BLaER1 treated with 17β-estradiol and CSF1 and Interleukin-3, amounts not matched to agents 10 nM and 100 nM (cell line): ENCODE measurements at regions not wholly inside any gene's neighbourhood (a gene's known extent, or its start where the extent isn't known, plus 50 kb on each side); places are given as distances from the start of the nearest gene placed in this dataset.

ENCODE experiments used
- H3K27ac ChIP-seq, 11 experiments: shearing (Covaris generic); formaldehyde crosslinking; 2 replicates each; pipeline ENCODE4 v1.8.1; 2022
- H3K27me3 ChIP-seq, 11 experiments: shearing (Covaris generic); formaldehyde crosslinking; 2 replicates each; pipeline ENCODE4 v1.8.1; 2022
- H3K36me3 ChIP-seq, 11 experiments: shearing (Covaris generic); formaldehyde crosslinking; 2 replicates each; pipeline ENCODE4 v1.8.1; 2022
- H3K4me1 ChIP-seq, 10 experiments: shearing (Covaris generic); formaldehyde crosslinking; 2 replicates each; pipeline ENCODE4 v1.8.1; 2022
- H3K4me2 ChIP-seq, 11 experiments: shearing (Covaris generic); formaldehyde crosslinking; 2 replicates each; pipeline ENCODE4 v1.8.1; 2022
- H3K4me3 ChIP-seq, 10 experiments: shearing (Covaris generic); formaldehyde crosslinking; 2 replicates each; pipeline ENCODE4 v1.8.1; 2022
- H3K9ac ChIP-seq, 11 experiments: shearing (Covaris generic); formaldehyde crosslinking; 2 replicates each; pipeline ENCODE4 v1.8.1; 2022
- H3K9me3 ChIP-seq, 11 experiments: shearing (Covaris generic); formaldehyde crosslinking; replicated peaks in 1 of 11; 2 replicates each; pipeline ENCODE4 v1.8.1; 2022
- H4K20me1 ChIP-seq, 11 experiments: shearing (Covaris generic); formaldehyde crosslinking; 2 replicates each; pipeline ENCODE4 v1.8.1; 2022
- Cebpa-rat ChIP-seq, 11 experiments: shearing (Covaris generic); IDR thresholded peaks; 2 replicates each; pipeline ENCODE4 v1.8.1; 2022

- H3K36me3 ChIP-seq: no peaks in the 10 kb centered on the region
- H4K20me1 ChIP-seq: no peaks in the 10 kb centered on the region
- no peak for TF ChIP-seq Cebpa-rat (IDR thresholded peaks at IDR 0.05)
- peaks cover 0 to 5% (median 2%) of the 10 kb centered on the region in 11 experiments; a peak in 8 of 22 replicates for H3K9me3 ChIP-seq
- H3K4me1 ChIP-seq: no peaks in the 10 kb centered on the region
- no peak overlapping the region for H3K27ac ChIP-seq
- no peak overlapping the region for H3K4me2 ChIP-seq
- no peaks in the 10 kb centered on the region for H3K27me3 ChIP-seq
- no peak overlapping the region for H3K9ac ChIP-seq
- H3K4me3 ChIP-seq: no peak overlapping the region
These were observed 115.0 kb upstream of the MEF2C start for GRCh38 chr5:88997937-88998336.

- Histone ChIP-seq H3K36me3 (no peaks in the 10 kb centered on the region), H4K20me1 (no peaks in the 10 kb centered on the region), H3K9ac (no peak overlapping the region), H3K27ac (no peak overlapping the region), H3K4me2 (no peak overlapping the region), H3K4me3 (no peak overlapping the region), H3K9me3 (peaks cover 0 to 10% (median 0%) of the 10 kb centered on the region in 11 experiments; a peak in 3 of 22 replicates), H3K27me3 (no peaks in the 10 kb centered on the region), H3K4me1 (peaks cover 0 to 22% (median 2%) of the 10 kb centered on the region in 10 experiments; a peak in 9 of 20 replicates)
- TF ChIP-seq Cebpa-rat (IDR thresholded peaks at IDR 0.05): no peak
These were observed 101.1 kb upstream of the MEF2C start for GRCh38 chr5:88984040-88984439.

GRCh38 chr5:88979726-88980125 is 96.7 kb upstream of the MEF2C start:
- Histone ChIP-seq H4K20me1 (no peaks in the 10 kb centered on the region), H3K9ac (no peak overlapping the region), H3K4me3 (no peak overlapping the region), H3K4me2 (peak overlapping the region in 5 of 11 experiments; percentile 8 to 66 (median 59); a peak in 7 of 22 replicates), H3K27ac (no peak overlapping the region), H3K9me3 (no peaks in the 10 kb centered on the region), H3K4me1 (peaks cover 0 to 33% (median 2%) of the 10 kb centered on the region in 10 experiments; a peak in 9 of 20 replicates), H3K36me3 (no peaks in the 10 kb centered on the region), H3K27me3 (no peaks in the 10 kb centered on the region)
- no peak for TF ChIP-seq Cebpa-rat (IDR thresholded peaks at IDR 0.05)

- Histone ChIP-seq H3K36me3 (no peaks in the 10 kb centered on the region), H3K27ac (no peak overlapping the region), H3K9ac (no peak overlapping the region), H4K20me1 (no peaks in the 10 kb centered on the region), H3K27me3 (no peaks in the 10 kb centered on the region), H3K4me3 (no peak overlapping the region), H3K9me3 (no peaks in the 10 kb centered on the region), H3K4me1 (peaks cover 0 to 31% (median 2%) of the 10 kb centered on the region in 10 experiments; a peak in 9 of 20 replicates), H3K4me2 (peak overlapping the region in 5 of 11 experiments; percentile 18 to 66 (median 59); a peak in 8 of 22 replicates)
- TF ChIP-seq Cebpa-rat (IDR thresholded peaks at IDR 0.05): no peak
These were observed 96.3 kb upstream of the MEF2C start for GRCh38 chr5:88979244-88979643.

DNA sequence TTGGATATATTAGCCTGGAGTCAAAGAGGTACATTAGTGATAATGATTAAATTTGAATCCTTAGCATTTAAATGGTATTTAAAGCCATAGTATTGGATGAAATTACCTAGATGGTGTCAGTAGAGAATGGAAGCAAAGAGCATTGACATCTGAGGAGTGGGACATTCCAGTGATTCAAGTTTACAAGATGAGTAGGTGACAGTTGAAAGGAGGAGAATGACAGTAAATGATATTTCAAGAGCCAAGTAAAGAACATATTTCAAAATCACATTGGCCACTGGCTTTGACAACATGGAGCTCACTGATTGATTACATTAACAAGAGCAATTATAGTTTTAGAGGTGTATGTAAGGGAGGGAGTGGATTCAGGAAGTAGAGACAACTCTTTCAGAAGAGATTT is 93.9 kb upstream of the MEF2C start:
- H3K4me3 ChIP-seq: no peak overlapping the region
- H3K9ac ChIP-seq: no peak overlapping the region
- H3K27ac ChIP-seq: no peak overlapping the region
- H4K20me1 ChIP-seq: no peaks in the 10 kb centered on the region
- no peaks in the 10 kb centered on the region for H3K36me3 ChIP-seq
- peaks cover 0 to 25% (median 2%) of the 10 kb centered on the region in 10 experiments; a peak in 9 of 20 replicates for H3K4me1 ChIP-seq
- H3K27me3 ChIP-seq: no peaks in the 10 kb centered on the region
- H3K9me3 ChIP-seq: no peaks in the 10 kb centered on the region
- no peak for TF ChIP-seq Cebpa-rat (IDR thresholded peaks at IDR 0.05)
- H3K4me2 ChIP-seq: no peak overlapping the region

GRCh38 chr5:88967633-88968585 is 84.9 kb upstream of the MEF2C start:
- no peak overlapping the region for H3K9ac ChIP-seq
- no peaks in the 10 kb centered on the region for H3K27me3 ChIP-seq
- no peaks in the 10 kb centered on the region for H3K4me1 ChIP-seq
- H4K20me1 ChIP-seq: no peaks in the 10 kb centered on the region
- H3K4me3 ChIP-seq: no peak overlapping the region
- H3K27ac ChIP-seq: no peak overlapping the region
- no peak overlapping the region for H3K4me2 ChIP-seq
- no peaks in the 10 kb centered on the region for H3K36me3 ChIP-seq
- no peaks in the 10 kb centered on the region for H3K9me3 ChIP-seq
- TF ChIP-seq Cebpa-rat (IDR thresholded peaks at IDR 0.05): no peak

DNA sequence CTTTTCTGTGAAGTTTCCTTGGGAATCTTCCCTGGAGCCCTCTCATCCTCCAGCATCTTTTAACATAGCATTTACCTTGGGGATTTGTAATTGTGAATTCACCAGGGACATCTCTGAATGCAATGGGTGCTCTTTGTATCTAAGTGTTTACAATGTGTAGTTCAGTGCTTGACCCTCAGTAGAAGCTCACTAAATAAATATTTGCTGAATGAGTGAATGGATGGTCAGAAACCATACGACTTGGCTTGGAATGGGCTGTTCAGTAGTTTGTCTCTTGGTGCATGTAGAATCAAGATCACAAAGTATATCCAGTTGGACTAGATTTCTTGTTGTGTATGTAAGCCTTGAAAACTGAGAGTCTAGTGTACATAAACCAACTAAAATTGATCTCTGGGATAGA is 81.8 kb upstream of the MEF2C start:
- Histone ChIP-seq H3K9me3 (no peaks in the 10 kb centered on the region), H4K20me1 (no peaks in the 10 kb centered on the region), H3K27ac (no peak overlapping the region), H3K4me3 (no peak overlapping the region), H3K4me2 (no peak overlapping the region), H3K4me1 (no peaks in the 10 kb centered on the region), H3K27me3 (no peaks in the 10 kb centered on the region), H3K36me3 (no peaks in the 10 kb centered on the region), H3K9ac (no peak overlapping the region)
- no peak for TF ChIP-seq Cebpa-rat (IDR thresholded peaks at IDR 0.05)

DNA sequence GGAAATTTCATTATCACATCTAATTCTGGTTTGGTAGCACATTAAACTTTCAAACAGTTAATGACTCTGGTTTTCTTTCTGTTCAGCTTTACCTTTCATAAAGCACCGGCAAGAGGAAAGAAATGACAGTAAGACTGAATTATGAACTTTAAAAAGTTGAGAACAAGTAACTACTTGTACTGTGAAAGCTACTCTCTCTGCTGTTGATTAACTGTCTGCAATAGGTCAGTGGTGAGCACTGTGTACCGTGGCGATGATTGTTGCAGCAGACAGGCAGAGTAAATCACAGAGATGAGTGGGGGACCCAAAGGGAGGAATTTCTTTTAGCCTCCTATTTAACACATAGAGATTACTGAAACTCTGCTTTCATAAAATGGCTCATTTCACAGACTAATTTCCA is 74.0 kb upstream of the MEF2C start:
- no peaks in the 10 kb centered on the region for H4K20me1 ChIP-seq
- H3K27me3 ChIP-seq: no peaks in the 10 kb centered on the region
- H3K36me3 ChIP-seq: no peaks in the 10 kb centered on the region
- H3K9me3 ChIP-seq: no peaks in the 10 kb centered on the region
- H3K4me3 ChIP-seq: no peak overlapping the region
- no peaks in the 10 kb centered on the region for H3K4me1 ChIP-seq
- no peak overlapping the region for H3K27ac ChIP-seq
- no peak overlapping the region for H3K4me2 ChIP-seq
- H3K9ac ChIP-seq: no peak overlapping the region
- no peak for TF ChIP-seq Cebpa-rat (IDR thresholded peaks at IDR 0.05)

DNA sequence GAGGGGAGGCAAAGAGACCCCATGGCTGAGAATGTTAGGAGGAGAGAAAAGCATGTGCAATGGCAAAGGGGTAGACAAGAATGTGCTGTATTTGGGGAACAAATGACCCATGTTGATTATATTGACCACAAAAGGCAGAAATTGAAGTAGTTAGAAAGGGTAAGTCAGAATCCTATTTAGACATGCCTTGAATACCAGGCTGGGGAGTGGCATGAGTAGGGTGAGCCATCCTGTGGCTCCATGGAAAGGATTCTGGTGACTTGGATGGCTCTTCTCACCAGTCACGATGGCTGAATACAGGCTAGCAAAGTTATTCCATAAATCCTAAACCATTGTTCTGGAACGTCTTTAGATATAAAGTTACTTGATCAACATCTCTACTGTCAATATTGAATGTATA is 73.4 kb upstream of the MEF2C start:
- no peak overlapping the region for H3K4me2 ChIP-seq
- H3K9me3 ChIP-seq: no peaks in the 10 kb centered on the region
- H3K4me3 ChIP-seq: no peak overlapping the region
- no peaks in the 10 kb centered on the region for H3K36me3 ChIP-seq
- H3K9ac ChIP-seq: no peak overlapping the region
- H3K4me1 ChIP-seq: no peaks in the 10 kb centered on the region
- H3K27me3 ChIP-seq: no peaks in the 10 kb centered on the region
- no peak for TF ChIP-seq Cebpa-rat (IDR thresholded peaks at IDR 0.05)
- no peak overlapping the region for H3K27ac ChIP-seq
- no peaks in the 10 kb centered on the region for H4K20me1 ChIP-seq

GRCh38 chr5:88955403-88955802 is 72.4 kb upstream of the MEF2C start:
- no peak overlapping the region for H3K4me3 ChIP-seq
- H3K4me1 ChIP-seq: no peaks in the 10 kb centered on the region
- H3K27ac ChIP-seq: no peak overlapping the region
- no peaks in the 10 kb centered on the region for H3K27me3 ChIP-seq
- no peaks in the 10 kb centered on the region for H3K36me3 ChIP-seq
- no peak for TF ChIP-seq Cebpa-rat (IDR thresholded peaks at IDR 0.05)
- no peaks in the 10 kb centered on the region for H3K9me3 ChIP-seq
- H3K9ac ChIP-seq: no peak overlapping the region
- no peak overlapping the region for H3K4me2 ChIP-seq
- no peaks in the 10 kb centered on the region for H4K20me1 ChIP-seq
